ENCODE measurements at regions not wholly inside any gene's neighbourhood (a gene's known extent, or its start where the extent isn't known, plus 50 kb on each side); places are given as distances from the start of the nearest gene placed in this dataset.

DNA sequence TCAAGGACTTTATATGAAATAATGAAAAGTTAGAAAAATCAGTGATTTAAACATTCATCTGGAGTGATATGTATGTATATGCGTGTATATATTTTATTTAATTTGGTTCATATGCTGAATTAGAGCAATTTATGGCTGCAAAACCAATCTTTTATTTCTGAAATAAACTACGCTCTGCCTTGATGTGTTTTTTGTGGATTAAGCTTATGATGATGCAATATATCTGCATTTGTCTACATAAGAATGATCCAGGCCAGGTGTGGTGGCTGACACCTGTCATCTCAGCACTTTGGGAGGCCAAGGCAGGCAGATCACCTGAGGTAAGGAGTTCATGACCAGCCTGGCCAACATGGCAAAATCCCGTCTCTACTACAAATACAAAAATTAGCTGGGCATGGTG, 1842.3 kb upstream of the CDH6 start:
- DNase-seq (ENCODE audit: low spot score), result no peak
- TF ChIP-seq, protein P1, sequence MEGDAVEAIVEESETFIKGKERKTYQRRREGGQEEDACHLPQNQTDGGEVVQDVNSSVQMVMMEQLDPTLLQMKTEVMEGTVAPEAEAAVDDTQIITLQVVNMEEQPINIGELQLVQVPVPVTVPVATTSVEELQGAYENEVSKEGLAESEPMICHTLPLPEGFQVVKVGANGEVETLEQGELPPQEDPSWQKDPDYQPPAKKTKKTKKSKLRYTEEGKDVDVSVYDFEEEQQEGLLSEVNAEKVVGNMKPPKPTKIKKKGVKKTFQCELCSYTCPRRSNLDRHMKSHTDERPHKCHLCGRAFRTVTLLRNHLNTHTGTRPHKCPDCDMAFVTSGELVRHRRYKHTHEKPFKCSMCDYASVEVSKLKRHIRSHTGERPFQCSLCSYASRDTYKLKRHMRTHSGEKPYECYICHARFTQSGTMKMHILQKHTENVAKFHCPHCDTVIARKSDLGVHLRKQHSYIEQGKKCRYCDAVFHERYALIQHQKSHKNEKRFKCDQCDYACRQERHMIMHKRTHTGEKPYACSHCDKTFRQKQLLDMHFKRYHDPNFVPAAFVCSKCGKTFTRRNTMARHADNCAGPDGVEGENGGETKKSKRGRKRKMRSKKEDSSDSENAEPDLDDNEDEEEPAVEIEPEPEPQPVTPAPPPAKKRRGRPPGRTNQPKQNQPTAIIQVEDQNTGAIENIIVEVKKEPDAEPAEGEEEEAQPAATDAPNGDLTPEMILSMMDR (IDR thresholded peaks at IDR 0.05; ENCODE audit: extremely low read depth, missing control alignments), result no peak

DNA sequence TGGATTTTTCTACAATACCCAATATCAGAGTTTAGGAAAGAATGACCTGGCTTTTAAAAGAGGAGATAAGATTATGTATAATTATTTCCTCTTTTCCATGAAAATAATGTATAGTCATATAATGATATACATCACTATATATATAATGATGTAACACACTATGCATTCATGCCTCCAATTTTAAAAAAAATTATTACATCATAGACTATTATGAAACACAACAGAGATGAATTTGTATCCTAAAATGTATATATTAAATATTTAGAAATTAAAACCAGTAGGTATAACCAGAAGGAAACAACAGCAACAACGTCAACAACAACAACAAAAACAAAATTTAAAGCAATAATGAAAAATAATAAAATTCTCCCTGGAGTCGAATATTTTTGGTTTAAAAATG, 1856.5 kb upstream of the CDH6 start:
- TF ChIP-seq, protein P1 (IDR thresholded peaks at IDR 0.05; ENCODE audit: extremely low read depth, missing control alignments), result no peak

DNA sequence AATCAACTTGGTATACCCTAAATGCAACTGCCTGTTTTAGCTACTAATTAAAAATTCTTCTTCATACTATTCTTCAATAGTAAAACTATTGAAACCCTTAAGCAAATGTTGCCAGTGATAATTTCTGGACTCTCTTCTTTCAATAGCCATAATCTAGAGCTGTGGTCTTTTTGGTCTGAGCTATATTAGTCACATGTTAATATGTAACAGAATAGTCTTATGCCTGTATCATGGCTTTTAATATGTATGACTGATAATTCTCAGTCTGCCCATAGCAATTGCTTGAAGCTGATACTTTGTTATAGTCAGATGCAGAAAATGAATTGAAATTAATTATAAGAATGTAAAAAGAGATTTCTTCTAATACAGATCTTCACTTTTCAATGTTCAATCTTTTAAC, 1871.9 kb upstream of the CDH6 start:
- TF ChIP-seq, protein P1 (IDR thresholded peaks at IDR 0.05; ENCODE audit: extremely low read depth, missing control alignments), result no peak
- DNase-seq (ENCODE audit: low spot score), result no peak

More for the DNA sequence above, 1856.5 kb upstream of the CDH6 start:
- DNase-seq (ENCODE audit: low spot score), result no peak

DNA sequence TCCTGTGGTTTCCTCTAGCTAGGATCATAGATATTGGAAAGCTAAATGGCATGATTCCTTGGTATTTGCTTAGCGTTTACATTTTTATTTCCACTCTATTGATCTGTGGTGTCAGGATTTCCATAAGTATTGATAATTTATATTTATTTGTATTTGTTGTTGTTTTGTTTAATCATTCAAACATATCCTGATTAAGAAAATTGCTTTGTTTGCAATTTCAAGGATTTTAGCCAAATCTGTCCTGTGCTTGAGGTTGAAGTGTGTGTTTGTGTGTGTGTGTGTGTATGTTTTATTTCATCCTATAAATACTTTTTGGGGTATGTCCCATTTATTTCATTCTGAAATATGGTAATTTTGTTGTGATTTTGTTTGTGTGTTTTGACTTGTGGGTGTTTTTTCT, 1884.1 kb upstream of the CDH6 start:
- no peak for DNase-seq (ENCODE audit: low spot score)
- TF ChIP-seq, protein P1 (IDR thresholded peaks at IDR 0.05; ENCODE audit: extremely low read depth, missing control alignments), result no peak

DNA sequence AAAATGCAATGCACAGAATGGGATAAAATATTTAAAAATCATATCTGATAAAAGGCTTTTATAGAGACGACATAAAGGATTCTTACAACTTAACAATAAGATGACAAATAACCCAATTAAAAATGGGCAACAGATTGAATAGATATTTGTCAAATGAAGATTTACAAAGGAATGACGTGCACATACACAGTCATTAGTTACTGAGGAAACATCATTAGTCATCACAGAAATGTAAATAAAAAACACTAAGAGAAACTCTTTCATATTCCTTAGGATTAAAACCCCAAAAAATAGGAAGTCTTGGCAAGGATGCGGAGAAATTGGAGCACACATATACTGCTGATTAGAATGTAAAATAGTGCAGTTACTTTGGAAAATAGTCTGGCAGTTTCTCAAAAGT, 1886.0 kb upstream of the CDH6 start:
- TF ChIP-seq, protein P1 (IDR thresholded peaks at IDR 0.05; ENCODE audit: extremely low read depth, missing control alignments), result no peak

DNA sequence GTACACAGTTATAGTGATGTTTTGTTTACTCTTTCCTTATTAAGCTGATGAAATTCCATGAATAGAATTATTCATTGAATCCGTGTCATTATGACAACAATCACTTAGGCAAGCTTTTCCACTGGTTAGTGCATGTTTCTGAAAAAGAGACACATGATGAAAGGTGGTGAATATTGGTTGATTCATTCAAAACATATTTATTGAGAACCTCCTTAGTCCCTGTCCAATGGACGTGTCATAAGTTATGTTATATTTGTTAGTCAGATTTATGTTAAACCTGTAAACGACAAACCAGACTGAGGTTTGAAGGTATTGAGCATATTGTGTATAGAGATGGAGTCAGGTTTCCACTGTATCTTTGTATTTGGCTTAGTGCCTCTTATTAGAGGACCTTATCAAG, 1888.9 kb upstream of the CDH6 start:
- no peak for DNase-seq (ENCODE audit: low spot score)
- TF ChIP-seq, protein P1 (IDR thresholded peaks at IDR 0.05; ENCODE audit: extremely low read depth, missing control alignments), result no peak

More for the DNA sequence above, 1886.0 kb upstream of the CDH6 start:
- no peak for DNase-seq (ENCODE audit: low spot score)

DNA sequence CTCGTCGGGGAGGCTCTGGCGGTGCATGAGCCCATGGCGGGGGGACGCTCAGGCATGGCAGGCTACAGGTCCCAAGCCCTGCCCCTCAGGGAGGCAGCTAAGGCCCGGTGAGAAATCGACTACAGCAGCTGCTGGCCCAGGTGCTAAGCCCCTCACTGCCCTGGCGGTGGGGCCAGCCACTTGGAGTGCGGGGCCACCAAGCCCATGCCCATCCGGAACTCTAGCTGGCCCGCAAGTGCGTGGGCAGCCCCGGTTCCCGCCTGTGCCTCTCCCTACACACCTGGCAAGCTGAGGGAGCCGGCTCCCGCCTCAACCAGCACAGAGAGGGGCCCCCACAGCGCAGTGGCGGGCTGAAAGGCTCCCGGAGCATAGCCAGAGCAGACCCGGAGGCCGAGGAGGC, 1896.9 kb upstream of the CDH6 start:
- TF ChIP-seq, protein P1 (IDR thresholded peaks at IDR 0.05; ENCODE audit: extremely low read depth, missing control alignments), result no peak

More for the DNA sequence above, 1896.9 kb upstream of the CDH6 start:
- DNase-seq (ENCODE audit: low spot score), result no peak
